Suprapubic skin (tissue), 4 donors: ENCODE measurements at regions not wholly inside any gene's neighbourhood (a gene's known extent, or its start where the extent isn't known, plus 50 kb on each side); places are given as distances from the start of the nearest gene placed in this dataset.

Experiments used
- CTCF ChIP-seq, 2 donors: fragments of 200-600 bp in 1 of 2; fragments of 450-650 bp in 1 of 2; sonication (generic) in 1 of 2; IDR thresholded peaks; one replicate each; pipeline ENCODE4 v1.5.1; 2016 to 2019; ENCODE audit warnings: antibody characterized with exemption in 2 of 2, mild to moderate bottlenecking in 1 of 2, moderate library complexity in 1 of 2
- POLR2A ChIP-seq, 2 donors: fragments of 450-650 bp; IDR thresholded peaks; one replicate each; pipeline ENCODE4 v1.6.1; 2017; ENCODE audit warnings: antibody characterized with exemption in 2 of 2, mild to moderate bottlenecking in 2 of 2, moderate library complexity in 2 of 2
- POLR2AphosphoS5 ChIP-seq, 3 donors: sonication (generic); formaldehyde crosslinking; IDR thresholded peaks; one replicate each; pipeline ENCODE4 v1.6.1; 2017; ENCODE audit warnings: antibody characterized with exemption in 3 of 3

- TF ChIP-seq POLR2AphosphoS5 (IDR thresholded peaks at IDR 0.05) (no peak), CTCF (IDR thresholded peaks at IDR 0.05) (no peak), POLR2A (IDR thresholded peaks at IDR 0.05) (no peak)
Measured at GRCh38 chr6:100946021-100946540, 65.0 kb upstream of the ASCC3 start.
